ENCODE measurements at regions not wholly inside any gene's neighbourhood (a gene's known extent, or its start where the extent isn't known, plus 50 kb on each side); places are given as distances from the start of the nearest gene placed in this dataset.
A peak's percentile ranks its signal among the peaks of the same experiment; 100 is the strongest.

DNA sequence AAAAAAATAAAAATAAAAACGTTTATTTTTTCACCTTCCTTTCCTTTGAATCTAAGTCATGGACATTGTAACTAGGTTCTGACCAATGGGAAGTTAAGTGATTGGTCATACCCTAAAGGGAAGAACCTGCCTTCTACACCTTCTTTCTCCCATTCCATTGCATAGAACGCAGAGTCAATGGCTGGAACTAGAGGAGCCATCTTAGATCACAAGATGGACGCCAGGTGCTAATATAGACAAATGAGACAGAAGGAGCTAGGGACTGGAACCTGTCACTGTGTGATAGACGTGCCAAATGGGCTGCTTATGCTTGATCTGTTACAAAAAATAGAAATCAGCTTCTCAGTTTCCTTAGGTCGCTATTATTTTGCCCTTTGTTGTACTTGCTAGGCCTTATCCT is 606.6 kb downstream of the MED13L start:
- TF ChIP-seq, protein P1, sequence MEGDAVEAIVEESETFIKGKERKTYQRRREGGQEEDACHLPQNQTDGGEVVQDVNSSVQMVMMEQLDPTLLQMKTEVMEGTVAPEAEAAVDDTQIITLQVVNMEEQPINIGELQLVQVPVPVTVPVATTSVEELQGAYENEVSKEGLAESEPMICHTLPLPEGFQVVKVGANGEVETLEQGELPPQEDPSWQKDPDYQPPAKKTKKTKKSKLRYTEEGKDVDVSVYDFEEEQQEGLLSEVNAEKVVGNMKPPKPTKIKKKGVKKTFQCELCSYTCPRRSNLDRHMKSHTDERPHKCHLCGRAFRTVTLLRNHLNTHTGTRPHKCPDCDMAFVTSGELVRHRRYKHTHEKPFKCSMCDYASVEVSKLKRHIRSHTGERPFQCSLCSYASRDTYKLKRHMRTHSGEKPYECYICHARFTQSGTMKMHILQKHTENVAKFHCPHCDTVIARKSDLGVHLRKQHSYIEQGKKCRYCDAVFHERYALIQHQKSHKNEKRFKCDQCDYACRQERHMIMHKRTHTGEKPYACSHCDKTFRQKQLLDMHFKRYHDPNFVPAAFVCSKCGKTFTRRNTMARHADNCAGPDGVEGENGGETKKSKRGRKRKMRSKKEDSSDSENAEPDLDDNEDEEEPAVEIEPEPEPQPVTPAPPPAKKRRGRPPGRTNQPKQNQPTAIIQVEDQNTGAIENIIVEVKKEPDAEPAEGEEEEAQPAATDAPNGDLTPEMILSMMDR (IDR thresholded peaks at IDR 0.05; ENCODE audit: control insufficient read depth, extremely low read depth, insufficient read depth), result no peak
- DNase-seq (ENCODE audit: low read depth), result no peak
- H3K4me3 ChIP-seq (ENCODE audit: low read depth, low read length), result no peak overlapping the region

DNA sequence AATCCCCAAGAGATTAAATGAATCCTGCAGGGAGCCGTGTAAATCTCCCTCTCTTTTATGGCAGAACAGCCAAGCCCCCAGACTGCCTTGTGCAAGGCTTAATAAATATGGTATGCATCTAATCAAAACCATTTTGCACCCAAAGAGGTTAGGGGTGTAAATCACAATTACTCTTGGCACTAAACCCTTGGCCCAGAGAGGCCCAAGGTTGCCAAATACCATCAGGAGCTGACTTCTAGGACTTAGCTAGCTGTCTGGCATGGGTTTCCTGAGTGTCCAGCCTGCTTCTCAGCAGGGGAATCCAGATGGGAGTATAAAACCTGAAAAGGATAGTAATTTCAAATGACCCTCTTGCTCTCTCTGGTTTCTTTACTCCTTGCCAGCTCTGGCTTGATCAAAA is 610.4 kb downstream of the MED13L start:
- no peak overlapping the region for H3K4me3 ChIP-seq (ENCODE audit: low read depth, low read length)
- DNase-seq (ENCODE audit: low read depth), result no peak
- TF ChIP-seq, protein P1 (IDR thresholded peaks at IDR 0.05; ENCODE audit: control insufficient read depth, extremely low read depth, insufficient read depth), result no peak

DNA sequence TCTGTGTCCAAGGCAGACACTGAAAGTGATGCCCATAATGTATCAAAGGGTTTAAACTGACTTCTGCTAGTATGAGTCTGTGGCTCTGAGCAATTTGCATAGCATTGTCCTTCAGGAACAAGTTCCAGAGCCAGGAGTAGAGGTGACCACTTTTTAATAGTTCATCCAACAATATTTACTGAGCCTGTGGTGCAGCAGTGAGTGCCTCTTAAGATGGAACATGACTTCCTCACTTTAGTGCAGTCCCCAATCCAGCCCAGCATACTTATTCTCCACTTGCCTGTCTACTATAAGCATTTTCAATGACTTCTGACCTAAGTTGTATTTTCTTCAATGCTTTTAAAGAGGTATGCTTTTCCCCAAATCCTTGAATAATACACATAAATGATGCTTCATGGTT is 611.3 kb downstream of the MED13L start:
- no peak overlapping the region for H3K4me3 ChIP-seq (ENCODE audit: low read depth, low read length)
- TF ChIP-seq, protein P1 (IDR thresholded peaks at IDR 0.05; ENCODE audit: control insufficient read depth, extremely low read depth, insufficient read depth), result no peak
- DNase-seq (ENCODE audit: low read depth), result no peak

DNA sequence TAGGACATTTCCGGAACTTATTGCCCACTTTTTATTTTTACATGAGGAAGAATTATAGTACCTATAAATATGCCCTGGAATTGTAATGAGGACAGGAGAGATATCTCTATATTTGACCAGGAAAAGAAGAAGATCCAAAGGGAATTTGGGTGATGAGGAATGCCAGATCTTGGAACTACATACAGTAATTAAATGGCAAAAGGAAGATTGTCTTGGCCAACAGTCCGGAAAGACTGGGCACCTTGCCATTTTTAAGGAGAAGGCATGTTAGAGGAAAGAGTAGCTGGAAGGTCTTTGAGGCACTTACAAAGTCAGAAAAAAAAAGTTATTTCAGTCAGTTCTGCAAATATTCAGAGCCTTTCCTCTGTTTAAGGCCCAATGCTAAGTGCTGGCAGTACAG is 616.4 kb downstream of the MED13L start:
- no peak overlapping the region for H3K4me3 ChIP-seq (ENCODE audit: low read depth, low read length)
- DNase-seq (ENCODE audit: low read depth), result peak; percentile 85
- TF ChIP-seq, protein P1 (IDR thresholded peaks at IDR 0.05; ENCODE audit: control insufficient read depth, extremely low read depth, insufficient read depth), result no peak

DNA sequence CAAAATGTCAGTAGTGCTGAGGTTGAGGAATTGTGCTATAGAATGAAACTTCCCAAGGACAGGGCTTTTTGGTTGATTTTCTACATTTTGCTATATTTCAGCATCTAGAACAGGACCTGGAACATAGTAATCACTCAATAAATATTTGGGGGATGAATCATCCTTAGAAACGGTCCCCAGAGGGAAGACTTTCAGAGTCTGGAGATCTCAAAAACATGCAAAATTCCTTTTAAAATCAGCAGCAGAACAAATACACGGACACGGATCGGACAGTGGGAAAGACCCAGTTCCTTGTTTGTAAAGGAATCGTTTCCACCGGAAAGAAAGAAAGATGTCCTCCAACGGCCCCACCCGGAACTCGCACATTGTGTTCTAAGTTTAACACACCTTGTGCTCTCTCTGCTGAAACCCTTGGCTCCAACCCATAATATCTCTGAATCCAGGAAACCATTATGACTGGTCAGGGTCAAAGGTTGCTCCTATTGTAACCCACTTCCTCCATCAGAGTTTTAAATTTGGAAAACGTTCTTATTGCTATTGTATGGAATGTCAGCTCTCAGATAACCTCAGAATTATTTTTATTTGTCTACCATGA is 617.2 kb downstream of the MED13L start:
- no peak overlapping the region for H3K4me3 ChIP-seq (ENCODE audit: low read depth, low read length)
- TF ChIP-seq, protein P1 (IDR thresholded peaks at IDR 0.05; ENCODE audit: control insufficient read depth, extremely low read depth, insufficient read depth), result no peak
- no peak for DNase-seq (ENCODE audit: low read depth)

DNA sequence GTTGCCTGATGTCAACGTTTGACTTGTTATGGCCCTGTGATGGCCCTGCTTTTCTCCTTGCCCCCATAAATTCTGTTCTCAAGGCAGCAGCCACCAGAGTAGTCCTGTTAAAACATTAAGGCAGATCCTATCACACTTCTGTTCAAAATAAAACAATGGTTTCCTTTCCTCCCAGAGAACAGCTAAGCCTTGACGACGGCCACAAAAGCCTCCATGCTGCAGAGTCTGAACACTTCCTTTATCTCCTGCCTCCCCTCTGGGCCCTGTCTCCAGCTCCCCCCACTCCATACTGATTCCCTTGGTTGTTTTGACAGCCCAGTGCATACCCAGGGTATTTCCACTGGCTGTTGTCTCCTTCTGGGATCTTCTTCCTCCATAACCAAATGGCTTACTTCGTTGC is 618.1 kb downstream of the MED13L start:
- TF ChIP-seq, protein P1 (IDR thresholded peaks at IDR 0.05; ENCODE audit: control insufficient read depth, extremely low read depth, insufficient read depth), result no peak
- no peak overlapping the region for H3K4me3 ChIP-seq (ENCODE audit: low read depth, low read length)
- DNase-seq (ENCODE audit: low read depth), result no peak
